HG03097 (cell line): ENCODE measurements at regions not wholly inside any gene's neighbourhood (a gene's known extent, or its start where the extent isn't known, plus 50 kb on each side); places are given as distances from the start of the nearest gene placed in this dataset.

Experiments used
- ATAC-seq: cut with Tn5 transposase; IDR thresholded peaks from one replicate; pipeline ENCODE4 v1.9.1; 2021; ENCODE audit not compliant: unreplicated experiment, low FRiP score

GRCh38 chr7:68542831-68543230, 1055.4 kb upstream of the AUTS2 start:
- ATAC-seq, result no peak

- no peak for ATAC-seq
Measured at GRCh38 chr7:68544851-68545250, 1053.4 kb upstream of the AUTS2 start.

- ATAC-seq, result no peak
Measured at GRCh38 chr7:68547181-68547580, 1051.1 kb upstream of the AUTS2 start.

DNA sequence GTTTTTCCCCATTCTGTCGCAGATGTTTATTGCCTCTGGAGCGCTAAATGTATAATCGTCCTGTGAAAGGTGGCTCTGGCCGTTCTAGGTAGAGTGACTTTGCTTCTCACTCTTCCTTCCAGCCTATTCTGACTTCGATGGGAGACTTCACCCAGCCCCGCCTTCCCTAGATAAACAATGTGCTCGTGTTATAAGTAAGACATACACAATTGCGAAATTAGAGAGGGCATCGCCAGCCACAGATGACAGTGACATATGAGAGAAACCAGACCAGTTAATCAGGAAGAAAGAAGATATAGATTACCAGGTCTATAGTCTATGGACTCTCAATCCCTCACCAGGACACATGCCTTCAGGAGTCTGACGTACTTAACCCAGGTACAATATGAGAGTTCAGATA, 1050.5 kb upstream of the AUTS2 start:
- ATAC-seq, result no peak

DNA sequence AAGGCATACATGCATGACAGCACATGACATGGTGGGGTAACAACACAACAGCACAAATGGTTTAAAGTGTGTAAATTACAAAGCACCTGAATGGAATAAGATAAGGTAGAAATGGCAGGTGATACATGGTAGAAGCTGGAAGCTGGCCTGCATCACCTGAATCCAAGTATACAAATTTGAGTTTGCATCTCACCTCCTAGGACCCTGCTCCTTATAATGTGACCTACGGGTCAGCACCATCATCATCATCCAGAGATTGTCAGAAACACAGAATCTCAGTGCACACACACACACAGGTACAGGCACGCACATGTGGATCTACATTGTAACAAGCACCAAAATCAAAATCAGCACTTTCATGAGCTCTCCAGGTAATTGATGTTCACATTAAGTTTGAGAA, 1048.2 kb upstream of the AUTS2 start:
- ATAC-seq, result no peak

- no peak for ATAC-seq
Measured at GRCh38 chr7:68550635-68551034, 1047.6 kb upstream of the AUTS2 start.

- ATAC-seq, result no peak
Measured at GRCh38 chr7:68556537-68556936, 1041.7 kb upstream of the AUTS2 start.

DNA sequence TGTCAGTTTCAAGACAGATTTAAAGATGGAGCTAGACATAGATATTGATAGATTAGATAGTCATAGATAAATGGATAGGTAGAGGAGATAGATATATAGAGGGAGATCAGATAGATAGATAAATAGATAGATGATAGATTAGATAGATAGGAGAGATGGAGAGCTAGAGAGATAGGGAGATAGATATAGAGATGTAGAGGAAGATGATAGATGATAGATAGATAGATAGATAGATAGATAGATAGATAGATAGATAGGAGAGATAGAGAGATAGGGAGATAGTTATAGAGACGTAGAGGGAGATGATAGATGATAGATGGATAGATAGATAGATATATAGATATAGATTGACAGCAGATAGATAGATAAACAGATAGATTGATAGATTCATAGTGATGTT, 1038.8 kb upstream of the AUTS2 start:
- ATAC-seq, result no peak

DNA sequence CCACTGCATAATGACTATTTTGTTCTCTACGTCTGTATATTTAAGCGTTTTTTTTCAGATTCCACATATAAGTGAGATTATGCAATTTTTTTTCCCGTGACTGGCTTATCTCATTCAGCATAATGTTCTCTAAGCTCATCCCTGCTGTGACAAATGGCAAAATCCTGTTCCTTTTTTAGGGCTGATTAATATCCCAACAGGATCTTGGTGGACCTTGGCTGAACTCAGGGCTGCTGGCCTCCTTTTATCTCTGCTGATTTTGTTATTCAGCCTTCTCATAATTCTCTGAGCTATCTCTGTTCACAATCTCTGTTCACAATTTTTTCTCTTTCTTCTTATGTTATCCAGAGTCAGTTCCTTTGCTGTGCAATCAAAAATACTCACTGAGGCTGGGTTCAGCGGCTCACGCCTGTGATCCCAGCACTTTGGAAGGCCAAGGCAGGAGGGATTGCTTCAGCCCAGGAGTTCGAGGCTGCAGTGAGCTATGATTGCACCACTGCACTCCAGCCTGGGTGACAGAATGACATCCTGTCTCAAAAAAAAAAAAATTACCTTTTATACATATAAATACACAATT, 1035.9 kb upstream of the AUTS2 start:
- no peak for ATAC-seq

DNA sequence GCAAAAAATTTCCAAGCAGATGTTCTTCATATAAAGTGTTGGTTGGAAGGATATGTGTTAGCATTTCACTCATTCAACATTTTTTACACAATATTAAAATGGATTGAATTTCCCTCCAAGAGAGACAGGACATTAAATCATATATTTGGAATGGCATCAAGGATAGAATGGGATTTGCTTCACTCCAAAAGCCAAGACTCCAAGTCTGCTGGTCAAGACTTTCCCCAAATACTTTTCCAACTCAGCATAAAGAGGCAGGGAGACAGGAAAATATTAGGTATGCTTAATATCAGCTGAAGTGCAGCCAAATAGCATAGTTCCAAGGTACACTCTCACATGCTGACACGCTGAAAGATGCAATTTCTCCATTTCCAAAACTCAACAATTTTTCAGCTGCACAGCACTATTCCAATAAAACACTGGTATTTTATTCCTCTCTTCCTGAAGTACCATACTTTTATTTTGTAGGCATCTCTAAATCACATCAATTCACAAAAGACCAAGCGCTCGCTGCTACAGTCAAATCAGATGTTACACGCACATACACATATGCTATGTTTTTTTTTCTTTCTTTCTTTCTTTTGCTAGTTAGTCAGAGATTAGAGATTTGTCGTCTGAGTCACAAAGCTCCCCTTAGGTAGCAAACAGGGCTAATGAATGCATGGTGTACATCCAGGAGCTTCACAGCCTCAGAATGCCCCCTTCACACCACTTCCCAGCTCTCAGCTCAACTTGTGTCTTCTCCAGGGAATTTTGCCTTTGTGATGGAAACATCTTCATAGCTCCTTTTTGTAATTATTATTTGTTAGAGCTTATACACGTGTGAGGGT, 1033.8 kb upstream of the AUTS2 start:
- no peak for ATAC-seq

DNA sequence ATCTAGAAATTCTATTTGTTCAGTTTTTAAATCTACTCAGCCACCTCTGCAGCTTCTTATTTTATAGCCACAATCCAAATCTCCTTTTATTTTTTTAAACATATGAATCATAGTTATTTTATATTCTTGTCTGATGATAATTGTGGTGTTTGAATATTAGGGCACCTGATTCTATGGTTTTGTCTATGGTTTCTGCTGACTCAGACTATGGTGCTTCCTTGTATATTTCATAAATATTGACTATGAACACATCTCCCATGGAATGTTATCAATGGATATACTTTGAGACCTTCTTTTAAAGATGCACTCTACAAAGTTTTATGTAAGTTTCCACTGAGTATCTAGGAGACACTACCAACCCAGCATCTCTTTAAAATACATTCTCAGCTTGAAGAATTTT, 1027.0 kb upstream of the AUTS2 start:
- ATAC-seq, result no peak

- ATAC-seq, result no peak
Measured at GRCh38 chr7:68573271-68574005, 1024.8 kb upstream of the AUTS2 start.

- no peak for ATAC-seq
Measured at GRCh38 chr7:68576366-68576765, 1021.9 kb upstream of the AUTS2 start.

DNA sequence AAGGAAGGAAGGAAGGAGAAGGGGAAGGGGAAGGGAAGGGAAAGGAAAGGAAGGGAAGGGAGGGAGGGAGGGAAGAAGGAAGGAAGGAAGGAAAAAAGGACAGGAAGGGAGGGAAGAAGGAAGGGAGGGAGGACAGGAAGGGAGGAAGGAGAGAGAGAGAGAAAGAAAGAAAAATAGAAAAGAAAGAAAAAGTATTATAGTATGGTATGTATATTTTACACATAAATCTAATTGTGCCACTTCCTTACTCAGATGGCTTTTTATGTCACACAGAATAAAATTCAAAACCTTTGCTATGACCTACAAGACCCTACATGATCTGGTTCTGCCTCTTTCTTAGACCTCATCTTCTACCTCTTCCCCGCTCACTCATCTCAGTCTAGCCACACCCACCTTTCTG, 1016.9 kb upstream of the AUTS2 start:
- no peak for ATAC-seq

GRCh38 chr7:68587599-68587998, 1010.7 kb upstream of the AUTS2 start:
- ATAC-seq, result no peak

DNA sequence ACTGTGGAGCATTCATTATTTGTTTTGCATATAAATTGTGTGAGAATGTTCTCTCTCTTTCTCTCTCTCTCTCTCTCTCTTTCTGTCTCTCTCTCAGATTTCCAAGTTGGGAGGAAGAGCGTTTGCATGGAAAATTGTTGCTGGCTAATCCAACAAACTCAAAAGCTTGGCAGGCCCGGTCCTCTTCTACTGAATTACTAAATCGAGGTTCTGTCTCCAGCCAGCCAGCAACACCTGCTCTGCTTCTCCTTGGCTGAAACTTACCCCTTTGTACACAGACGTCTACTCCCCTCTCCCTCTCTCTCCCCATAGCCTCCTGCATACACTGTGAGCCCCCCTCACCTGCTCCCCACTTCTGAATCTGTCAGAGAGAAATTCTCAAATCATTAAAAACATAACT, 996.4 kb upstream of the AUTS2 start:
- ATAC-seq, result no peak

DNA sequence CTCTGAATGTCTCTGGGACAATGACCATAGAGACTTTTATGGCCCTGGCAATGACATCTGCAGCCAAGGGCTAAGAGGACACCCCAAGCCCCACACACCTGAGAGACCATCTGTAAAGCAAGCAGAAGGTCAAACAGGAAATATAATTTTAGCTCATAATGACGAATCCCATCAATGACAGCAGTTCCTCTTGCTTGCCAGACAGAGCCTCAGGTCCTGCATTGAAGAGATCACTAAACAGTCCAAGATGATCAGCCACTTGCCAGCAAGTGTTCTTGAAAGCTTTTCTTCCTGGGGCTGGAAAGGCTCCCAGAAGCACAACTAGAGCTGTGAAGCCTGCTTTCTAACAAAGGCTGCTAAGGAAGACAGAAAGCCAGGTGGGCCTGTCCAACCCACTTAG, 993.7 kb upstream of the AUTS2 start:
- no peak for ATAC-seq

GRCh38 chr7:68610701-68611100, 987.6 kb upstream of the AUTS2 start:
- ATAC-seq, result no peak

DNA sequence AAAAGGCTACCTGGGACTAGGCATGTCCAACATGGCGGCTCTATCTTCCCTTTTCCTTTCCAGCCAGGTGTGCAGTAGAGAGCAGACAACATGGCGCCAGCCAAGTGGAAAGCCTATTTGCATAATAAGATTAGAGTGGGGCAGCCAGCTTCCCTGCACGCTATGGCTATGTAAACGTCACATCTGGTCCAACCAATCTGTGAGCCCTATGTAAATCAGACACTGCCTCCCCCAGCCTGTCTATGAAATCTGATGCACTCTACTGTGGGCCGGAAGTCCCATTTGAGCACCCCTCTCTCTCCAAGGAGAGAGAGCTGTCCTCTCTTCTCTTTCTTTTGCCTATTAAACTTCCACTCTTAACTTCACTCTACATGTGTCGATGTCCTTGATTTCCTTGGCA, 984.9 kb upstream of the AUTS2 start:
- ATAC-seq, result no peak

GRCh38 chr7:68613897-68614296, 984.4 kb upstream of the AUTS2 start:
- ATAC-seq, result no peak

- ATAC-seq, result no peak
Measured at GRCh38 chr7:68619526-68619925, 978.7 kb upstream of the AUTS2 start.

DNA sequence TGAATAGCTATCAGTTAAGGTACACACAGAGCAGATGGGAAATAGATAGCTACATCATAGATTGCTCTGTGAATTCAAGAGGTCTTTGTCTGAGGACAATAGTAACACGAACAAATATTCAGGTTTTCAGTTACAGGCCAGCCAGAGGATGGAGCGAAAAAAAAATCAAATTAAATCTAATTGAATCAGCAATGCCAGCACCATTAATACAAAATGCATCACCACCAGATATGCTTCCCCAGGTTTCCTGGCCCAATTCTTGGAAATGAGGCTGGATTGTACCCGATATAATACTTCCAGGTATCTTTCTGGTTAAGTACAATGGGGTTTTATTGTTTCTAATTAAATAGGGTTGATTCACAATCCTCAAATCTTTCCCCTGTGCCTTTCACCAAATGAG, 975.8 kb upstream of the AUTS2 start:
- no peak for ATAC-seq
